ELF-1 (cell line): ENCODE measurements at regions not wholly inside any gene's neighbourhood (a gene's known extent, or its start where the extent isn't known, plus 50 kb on each side); places are given as distances from the start of the nearest gene placed in this dataset.

ENCODE experiments used
- DNase-seq: peaks from one replicate; pipeline ENCODE4 v3.0.0-alpha.2; 2016; ENCODE audit warnings: low read depth, low spot score

- DNase-seq: no peak
Observed at GRCh38 chr22:48331691-48332220, 1495.9 kb downstream of the BRD1 start.

GRCh38 chr22:48331266-48331665 lies 1496.4 kb downstream of the BRD1 start:
- no peak for DNase-seq

GRCh38 chr22:48327721-48328120 lies 1500.0 kb downstream of the BRD1 start:
- DNase-seq: no peak

GRCh38 chr22:48323746-48324145 lies 1503.9 kb downstream of the BRD1 start:
- no peak for DNase-seq

- no peak for DNase-seq
Observed at GRCh38 chr22:48322907-48323306, 1504.8 kb downstream of the BRD1 start.

GRCh38 chr22:48321986-48322545 lies 1505.6 kb downstream of the BRD1 start:
- DNase-seq: no peak

GRCh38 chr22:48320683-48321451 lies 1506.8 kb downstream of the BRD1 start:
- DNase-seq: peak; percentile 19

- DNase-seq: no peak
Observed at GRCh38 chr22:48320048-48320682, 1507.5 kb downstream of the BRD1 start.

- DNase-seq: no peak
Observed at GRCh38 chr22:48319321-48320047, 1508.2 kb downstream of the BRD1 start.

- no peak for DNase-seq
Observed at GRCh38 chr22:48318575-48319320, 1508.9 kb downstream of the BRD1 start.

- no peak for DNase-seq
Observed at GRCh38 chr22:48318173-48318572, 1509.5 kb downstream of the BRD1 start.

GRCh38 chr22:48316257-48317250 lies 1511.1 kb downstream of the BRD1 start:
- no peak for DNase-seq

- DNase-seq: no peak
Observed at GRCh38 chr22:48315439-48316256, 1512.0 kb downstream of the BRD1 start.

- DNase-seq: no peak
Observed at GRCh38 chr22:48314073-48314472, 1513.6 kb downstream of the BRD1 start.

GRCh38 chr22:48313175-48313830 lies 1514.4 kb downstream of the BRD1 start:
- no peak for DNase-seq

- DNase-seq: no peak
Observed at GRCh38 chr22:48310740-48311139, 1516.9 kb downstream of the BRD1 start.

- peak; percentile 74 for DNase-seq
Observed at GRCh38 chr22:48310289-48310688, 1517.4 kb downstream of the BRD1 start.

GRCh38 chr22:48309836-48310235 lies 1517.8 kb downstream of the BRD1 start:
- DNase-seq: no peak
